ENCODE measurements at regions not wholly inside any gene's neighbourhood (a gene's known extent, or its start where the extent isn't known, plus 50 kb on each side); places are given as distances from the start of the nearest gene placed in this dataset.

GRCh38 chr16:54993106-54993895, 62.6 kb downstream of the IRX5 start:
- H3K4me3 ChIP-seq (ENCODE audit: low read depth, low read length): no peak overlapping the region
- no peaks in the 10 kb centered on the region for H3K27me3 ChIP-seq (replicated peaks)
- no peak for TF ChIP-seq CTCF (IDR thresholded peaks at IDR 0.05; ENCODE audit: low read depth, low read length, missing control alignments)
- H3K27ac ChIP-seq: no peak overlapping the region
- H3K36me3 ChIP-seq (replicated peaks): no peaks in the 10 kb centered on the region
- in situ Hi-C loops (cut with HindIII; ENCODE audit: low pct_ligation_motif_present, low sequenced_read_pairs): no loop called here
- no peak for DNase-seq

GRCh38 chr16:54996186-54996585, 65.5 kb downstream of the IRX5 start:
- Histone ChIP-seq H3K27me3 (replicated peaks) (no peaks in the 10 kb centered on the region), H3K36me3 (replicated peaks) (no peaks in the 10 kb centered on the region), H3K27ac (no peak overlapping the region), H3K4me3 (ENCODE audit: low read depth, low read length) (no peak overlapping the region)
- in situ Hi-C loops (cut with HindIII; ENCODE audit: low pct_ligation_motif_present, low sequenced_read_pairs): no loop called here
- no peak for TF ChIP-seq CTCF (IDR thresholded peaks at IDR 0.05; ENCODE audit: low read depth, low read length, missing control alignments)
- DNase-seq: no peak

DNA sequence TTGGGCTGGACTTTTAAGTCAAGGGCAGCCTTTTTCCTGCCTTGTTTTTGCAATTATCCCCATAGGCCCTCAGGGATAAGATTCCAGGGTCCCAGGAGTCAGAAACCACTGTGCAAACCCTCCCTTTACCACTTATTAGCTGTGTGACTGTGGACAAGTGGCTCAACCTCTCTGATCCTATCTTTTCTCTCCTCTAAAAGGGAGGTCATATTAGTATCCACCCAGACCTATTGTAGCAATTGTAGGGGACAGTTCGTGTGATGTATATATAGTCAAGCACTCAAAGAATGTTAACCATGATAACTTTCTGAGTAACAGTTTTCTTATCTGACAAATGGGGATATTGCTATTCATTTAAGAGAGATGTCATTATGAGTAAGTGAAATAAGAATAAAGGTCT, 68.2 kb downstream of the IRX5 start:
- no peak overlapping the region for H3K27ac ChIP-seq
- in situ Hi-C loops (cut with HindIII; ENCODE audit: low pct_ligation_motif_present, low sequenced_read_pairs): no loop called here
- H3K27me3 ChIP-seq (replicated peaks): no peaks in the 10 kb centered on the region
- no peak overlapping the region for H3K4me3 ChIP-seq (ENCODE audit: low read depth, low read length)
- H3K36me3 ChIP-seq (replicated peaks): no peaks in the 10 kb centered on the region
- no peak for TF ChIP-seq CTCF (IDR thresholded peaks at IDR 0.05; ENCODE audit: low read depth, low read length, missing control alignments)
- DNase-seq: no peak

GRCh38 chr16:54999481-54999880, 68.8 kb downstream of the IRX5 start:
- Histone ChIP-seq H3K36me3 (replicated peaks) (no peaks in the 10 kb centered on the region), H3K27me3 (replicated peaks) (no peaks in the 10 kb centered on the region), H3K27ac (no peak overlapping the region), H3K4me3 (ENCODE audit: low read depth, low read length) (no peak overlapping the region)
- DNase-seq: no peak
- no peak for TF ChIP-seq CTCF (IDR thresholded peaks at IDR 0.05; ENCODE audit: low read depth, low read length, missing control alignments)
- in situ Hi-C loops (cut with HindIII; ENCODE audit: low pct_ligation_motif_present, low sequenced_read_pairs): no loop called here

DNA sequence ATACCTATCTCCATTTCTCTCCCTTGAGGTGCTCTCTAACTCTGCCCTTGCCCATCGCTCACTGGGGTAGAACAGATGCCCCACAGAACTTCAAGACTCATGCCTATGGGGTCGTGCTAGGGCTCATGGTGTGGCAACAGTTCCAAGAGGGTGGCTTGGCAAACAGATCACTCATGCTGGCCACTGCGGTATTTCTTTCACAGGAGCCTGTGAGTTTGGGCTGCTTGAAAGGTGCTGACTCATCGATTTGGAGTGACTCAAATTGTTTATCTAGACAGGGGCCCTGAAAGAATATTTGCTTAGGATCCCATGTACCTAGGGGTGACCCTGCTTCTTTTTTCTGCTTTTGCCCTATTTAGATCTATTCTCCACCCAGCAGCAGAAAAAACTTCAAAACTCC, 69.9 kb downstream of the IRX5 start:
- Histone ChIP-seq H3K4me3 (ENCODE audit: low read depth, low read length) (no peak overlapping the region), H3K27ac (no peak overlapping the region), H3K36me3 (replicated peaks) (no peaks in the 10 kb centered on the region), H3K27me3 (replicated peaks) (no peaks in the 10 kb centered on the region)
- TF ChIP-seq CTCF (IDR thresholded peaks at IDR 0.05; ENCODE audit: low read depth, low read length, missing control alignments): no peak
- peak; percentile 56 for DNase-seq
- in situ Hi-C loops (cut with HindIII; ENCODE audit: low pct_ligation_motif_present, low sequenced_read_pairs): no loop called here

DNA sequence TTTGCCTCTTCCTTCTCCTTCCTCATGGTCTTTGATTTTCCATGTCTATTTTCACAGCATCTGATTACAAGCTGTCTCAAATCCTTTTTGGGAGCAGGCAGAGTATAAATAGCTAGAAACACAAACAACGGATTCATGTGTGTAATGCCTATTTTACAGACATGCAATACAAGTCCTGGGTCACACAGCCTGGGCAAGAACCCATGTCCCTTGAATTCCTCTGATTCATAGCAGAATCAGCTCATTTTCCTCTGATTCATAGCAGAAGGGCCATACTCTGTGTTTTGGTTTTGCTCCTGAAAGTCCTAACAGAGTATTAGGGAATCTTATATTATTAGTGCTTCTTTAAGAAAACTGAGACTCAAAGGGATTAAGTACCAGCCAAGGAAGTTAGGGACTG, 71.3 kb downstream of the IRX5 start:
- H3K27me3 ChIP-seq (replicated peaks): no peaks in the 10 kb centered on the region
- no peak overlapping the region for H3K4me3 ChIP-seq (ENCODE audit: low read depth, low read length)
- no peak overlapping the region for H3K27ac ChIP-seq
- no peaks in the 10 kb centered on the region for H3K36me3 ChIP-seq (replicated peaks)
- TF ChIP-seq CTCF (IDR thresholded peaks at IDR 0.05; ENCODE audit: low read depth, low read length, missing control alignments): no peak
- DNase-seq: peak; percentile 32
- in situ Hi-C loops (cut with HindIII; ENCODE audit: low pct_ligation_motif_present, low sequenced_read_pairs): no loop called here

All from brain microvascular endothelial cell (primary cell).